ENCODE measurements at regions not wholly inside any gene's neighbourhood (a gene's known extent, or its start where the extent isn't known, plus 50 kb on each side); places are given as distances from the start of the nearest gene placed in this dataset.

GRCh38 chr12:118641249-118641648 lies 264.9 kb downstream of the SUDS3 start:
- TF ChIP-seq SMAD4 (CRISPR knock-in tag; IDR thresholded peaks at IDR 0.05): no peak
- no peak for TF ChIP-seq CTCF (IDR thresholded peaks at IDR 0.05)
- TF ChIP-seq ESRRA (CRISPR knock-in tag; IDR thresholded peaks at IDR 0.05; ENCODE audit: borderline replicate concordance): no peak
- no peak for TF ChIP-seq ATF1 (CRISPR knock-in tag; IDR thresholded peaks at IDR 0.05)
- TF ChIP-seq SP1 (CRISPR knock-in tag; conservative IDR thresholded peaks at IDR 0.05): no peak
